Keratinocyte (primary cell): ENCODE measurements at regions not wholly inside any gene's neighbourhood (a gene's known extent, or its start where the extent isn't known, plus 50 kb on each side); places are given as distances from the start of the nearest gene placed in this dataset.

Experiments
- DNase-seq: peaks from one replicate; pipeline ENCODE4 v3.0.0-alpha.2; 2011; ENCODE audit warnings: low read depth, missing footprints, low spot score
- FAIRE-seq: peaks from 2 replicates; lab custom pipeline; 2011; peaks lifted over from hg19 to GRCh38; lab: Jason Lieb, UNC
- H2AFZ ChIP-seq: 2 replicates; pipeline ENCODE4 v1.6.0; 2012; ENCODE audit warnings: low read length, control low read depth, inconsistent platforms; ENCODE audit not compliant: control insufficient read depth
- H3K27ac ChIP-seq: 2 replicates; pipeline ENCODE4 v1.5.1; 2011; ENCODE audit warnings: low read length; ENCODE audit not compliant: control insufficient read depth, insufficient read depth
- H3K27me3 ChIP-seq: 3 replicates; pipeline ENCODE4 v1.6.0; 2011; ENCODE audit warnings: low read length; ENCODE audit not compliant: control insufficient read depth, insufficient read depth; ENCODE audit errors: extremely low read depth
- H3K36me3 ChIP-seq, 2 experiments: 2 replicates in 1 of 2; 3 replicates in 1 of 2; pipeline ENCODE4 v1.5.1; 2011; ENCODE audit warnings: low read length in 2 of 2, mild to moderate bottlenecking in 1 of 2; ENCODE audit not compliant: control insufficient read depth in 2 of 2, insufficient read depth in 2 of 2; ENCODE audit errors: extremely low read depth in 1 of 2
- H3K4me1 ChIP-seq: 3 replicates; pipeline ENCODE4 v1.5.1; 2011; ENCODE audit warnings: low read length; ENCODE audit not compliant: control insufficient read depth, insufficient read depth; ENCODE audit errors: extremely low read depth
- H3K4me2 ChIP-seq: 3 replicates; pipeline ENCODE4 v1.6.0; 2011; ENCODE audit warnings: low read depth, low read length; ENCODE audit not compliant: control insufficient read depth, insufficient read depth; ENCODE audit errors: extremely low read depth
- H3K4me3 ChIP-seq, 3 experiments: fragments of 200-600 bp in 1 of 3; sonication (generic) in 1 of 3; 2 replicates in 2 of 3; 3 replicates in 1 of 3; pipeline ENCODE4 v1.5.1; 2011 to 2016; ENCODE audit warnings: low read length in 3 of 3, mild to moderate bottlenecking in 3 of 3, control low read depth in 2 of 3, inconsistent platforms in 1 of 3, low read depth in 1 of 3, mixed read lengths in 1 of 3, mixed run types in 1 of 3, moderate library complexity in 1 of 3; ENCODE audit not compliant: control insufficient read depth in 2 of 3, insufficient read depth in 2 of 3; ENCODE audit errors: extremely low read depth in 1 of 3
- H3K79me2 ChIP-seq: 2 replicates; pipeline ENCODE4 v1.6.0; 2012; ENCODE audit warnings: low read length; ENCODE audit not compliant: control insufficient read depth, insufficient read depth
- H3K9ac ChIP-seq: 3 replicates; pipeline ENCODE4 v1.6.0; 2011; ENCODE audit warnings: low read length; ENCODE audit not compliant: control insufficient read depth, insufficient read depth; ENCODE audit errors: extremely low read depth
- H3K9me1 ChIP-seq: 3 replicates; pipeline ENCODE4 v1.6.0; 2011; ENCODE audit warnings: low read length; ENCODE audit not compliant: control insufficient read depth, insufficient read depth; ENCODE audit errors: extremely low read depth
- H3K9me3 ChIP-seq: 2 replicates; pipeline ENCODE4 v1.5.1; 2012; ENCODE audit warnings: low read depth, low read length; ENCODE audit not compliant: control insufficient read depth
- H4K20me1 ChIP-seq: 3 replicates; pipeline ENCODE4 v1.6.0; 2011; ENCODE audit warnings: low read length; ENCODE audit not compliant: control insufficient read depth, insufficient read depth; ENCODE audit errors: extremely low read depth
- CTCF ChIP-seq, 3 experiments: IDR thresholded peaks in 1 of 3; conservative IDR thresholded peaks in 1 of 3; optimal IDR thresholded peaks in 1 of 3; 2 replicates in 2 of 3; 3 replicates in 1 of 3; pipeline versions ENCODE3 to v1.5.1; 2011; ENCODE audit warnings: low read length in 3 of 3, mild to moderate bottlenecking in 3 of 3, moderate library complexity in 2 of 3, control low read depth in 1 of 3, inconsistent platforms in 1 of 3; ENCODE audit not compliant: insufficient read depth in 2 of 3; ENCODE audit errors: extremely low read depth in 1 of 3
- EZH2 ChIP-seq: IDR thresholded peaks from one replicate; pipeline ENCODE4 v1.6.1; 2012; ENCODE audit warnings: inconsistent platforms, mild to moderate bottlenecking, low read length, moderate library complexity
- dilution Hi-C: fragments of 300-500 bp; cut with MboI; formaldehyde crosslinking; loops from one replicate; pipeline ENCODE4 v1.7.0; 2020; ENCODE audit warnings: low sequenced_read_pairs; ENCODE audit not compliant: extremely low pct_ligation_motif_present

- no peaks in the 10 kb centered on the region for H3K9me1 ChIP-seq
- H2AFZ ChIP-seq: no peak overlapping the region
- no peaks in the 10 kb centered on the region for H4K20me1 ChIP-seq
- no peak overlapping the region for H3K9ac ChIP-seq
- TF ChIP-seq CTCF (optimal IDR thresholded peaks at IDR 0.05 in 1 of 3, IDR thresholded peaks at IDR 0.05 in 1 of 3, conservative IDR thresholded peaks at IDR 0.05 in 1 of 3; ENCODE audit: extremely low read depth in 1 of 3, insufficient read depth in 2 of 3, low read length in 3 of 3): no peak
- no peak for TF ChIP-seq EZH2
- no peaks in the 10 kb centered on the region for H3K79me2 ChIP-seq
- H3K36me3 ChIP-seq: no peaks in the 10 kb centered on the region
- FAIRE-seq (no peak), DNase-seq (no peak)
- H3K27ac ChIP-seq: no peak overlapping the region
- H3K4me3 ChIP-seq: no peak overlapping the region
- no peaks in the 10 kb centered on the region for H3K4me1 ChIP-seq
- H3K9me3 ChIP-seq: no peaks in the 10 kb centered on the region
- dilution Hi-C loops: no loop called here
- no peak overlapping the region for H3K4me2 ChIP-seq
- H3K27me3 ChIP-seq: no peaks in the 10 kb centered on the region
Measured at GRCh38 chr11:127649071-127649470, 648.5 kb upstream of the KIRREL3 start.

- TF ChIP-seq CTCF (optimal IDR thresholded peaks at IDR 0.05 in 1 of 3, IDR thresholded peaks at IDR 0.05 in 1 of 3, conservative IDR thresholded peaks at IDR 0.05 in 1 of 3; ENCODE audit: extremely low read depth in 1 of 3, insufficient read depth in 2 of 3, low read length in 3 of 3) (no peak), EZH2 (no peak)
Measured at GRCh38 chr11:127648583-127648982, 648.0 kb upstream of the KIRREL3 start.

More at GRCh38 chr11:127648583-127648982, 648.0 kb upstream of the KIRREL3 start:
- Histone ChIP-seq H3K4me2 (no peak overlapping the region), H3K4me1 (no peaks in the 10 kb centered on the region), H3K4me3 (no peak overlapping the region), H3K9ac (no peak overlapping the region), H2AFZ (no peak overlapping the region), H4K20me1 (no peaks in the 10 kb centered on the region), H3K9me3 (no peaks in the 10 kb centered on the region), H3K79me2 (no peaks in the 10 kb centered on the region), H3K27ac (no peak overlapping the region), H3K9me1 (no peaks in the 10 kb centered on the region), H3K36me3 (no peaks in the 10 kb centered on the region), H3K27me3 (no peaks in the 10 kb centered on the region)
- dilution Hi-C loops: no loop called here
- no peak for FAIRE-seq
- no peak for DNase-seq
